ENCODE measurements at regions not wholly inside any gene's neighbourhood (a gene's known extent, or its start where the extent isn't known, plus 50 kb on each side); places are given as distances from the start of the nearest gene placed in this dataset.

- H3K27me3 Mint-ChIP-seq (ENCODE audit: unreplicated experiment), result no peaks in the 10 kb centered on the region
- TF ChIP-seq, protein P1, sequence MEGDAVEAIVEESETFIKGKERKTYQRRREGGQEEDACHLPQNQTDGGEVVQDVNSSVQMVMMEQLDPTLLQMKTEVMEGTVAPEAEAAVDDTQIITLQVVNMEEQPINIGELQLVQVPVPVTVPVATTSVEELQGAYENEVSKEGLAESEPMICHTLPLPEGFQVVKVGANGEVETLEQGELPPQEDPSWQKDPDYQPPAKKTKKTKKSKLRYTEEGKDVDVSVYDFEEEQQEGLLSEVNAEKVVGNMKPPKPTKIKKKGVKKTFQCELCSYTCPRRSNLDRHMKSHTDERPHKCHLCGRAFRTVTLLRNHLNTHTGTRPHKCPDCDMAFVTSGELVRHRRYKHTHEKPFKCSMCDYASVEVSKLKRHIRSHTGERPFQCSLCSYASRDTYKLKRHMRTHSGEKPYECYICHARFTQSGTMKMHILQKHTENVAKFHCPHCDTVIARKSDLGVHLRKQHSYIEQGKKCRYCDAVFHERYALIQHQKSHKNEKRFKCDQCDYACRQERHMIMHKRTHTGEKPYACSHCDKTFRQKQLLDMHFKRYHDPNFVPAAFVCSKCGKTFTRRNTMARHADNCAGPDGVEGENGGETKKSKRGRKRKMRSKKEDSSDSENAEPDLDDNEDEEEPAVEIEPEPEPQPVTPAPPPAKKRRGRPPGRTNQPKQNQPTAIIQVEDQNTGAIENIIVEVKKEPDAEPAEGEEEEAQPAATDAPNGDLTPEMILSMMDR (IDR thresholded peaks at IDR 0.05; ENCODE audit: unreplicated experiment), result no peak
- no peaks in the 10 kb centered on the region for H3K9me3 Mint-ChIP-seq (ENCODE audit: unreplicated experiment)
- no peak for DNase-seq (ENCODE audit: low spot score)
- H3K27ac Mint-ChIP-seq (ENCODE audit: unreplicated experiment), result no peak overlapping the region
- H3K36me3 Mint-ChIP-seq (ENCODE audit: low read depth, unreplicated experiment), result no peaks in the 10 kb centered on the region
- peaks cover 5% of the 10 kb centered on the region for H3K4me1 Mint-ChIP-seq (ENCODE audit: unreplicated experiment)
- H3K4me3 Mint-ChIP-seq (ENCODE audit: unreplicated experiment), result no peak overlapping the region
Observed at GRCh38 chr17:53979991-53980390, 157.3 kb downstream of the KIF2B start.

- no peaks in the 10 kb centered on the region for H3K4me1 Mint-ChIP-seq (ENCODE audit: unreplicated experiment)
- H3K9me3 Mint-ChIP-seq (ENCODE audit: unreplicated experiment), result no peaks in the 10 kb centered on the region
- DNase-seq (ENCODE audit: low spot score), result no peak
- TF ChIP-seq, protein P1 (IDR thresholded peaks at IDR 0.05; ENCODE audit: unreplicated experiment), result no peak
- no peak overlapping the region for H3K27ac Mint-ChIP-seq (ENCODE audit: unreplicated experiment)
- H3K27me3 Mint-ChIP-seq (ENCODE audit: unreplicated experiment), result peaks cover under 1% of the 10 kb centered on the region
- no peaks in the 10 kb centered on the region for H3K36me3 Mint-ChIP-seq (ENCODE audit: low read depth, unreplicated experiment)
- H3K4me3 Mint-ChIP-seq (ENCODE audit: unreplicated experiment), result no peak overlapping the region
Observed at GRCh38 chr17:53996131-53996530, 173.4 kb downstream of the KIF2B start.

DNA sequence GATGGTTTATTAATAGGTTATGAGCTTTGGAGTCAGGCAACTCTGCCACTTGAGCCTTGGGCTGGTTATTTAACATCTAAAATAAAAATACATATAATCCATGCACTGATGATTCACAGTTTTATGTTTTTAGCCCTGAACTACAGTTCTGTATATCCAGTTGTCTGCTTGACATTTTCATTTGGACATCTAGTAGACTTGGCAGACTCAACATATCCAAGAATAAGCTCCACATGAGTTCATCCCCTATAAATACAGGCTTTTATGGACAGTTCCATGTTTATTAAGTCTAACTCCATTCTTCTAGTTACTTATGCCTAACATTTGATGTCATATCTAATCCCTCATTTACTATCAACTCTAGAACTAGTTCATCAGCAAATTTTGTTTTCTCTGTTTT, 174.2 kb downstream of the KIF2B start:
- Mint-ChIP-seq H3K4me3 (ENCODE audit: unreplicated experiment) (no peak overlapping the region), H3K27me3 (ENCODE audit: unreplicated experiment) (no peaks in the 10 kb centered on the region), H3K27ac (ENCODE audit: unreplicated experiment) (no peak overlapping the region), H3K9me3 (ENCODE audit: unreplicated experiment) (no peaks in the 10 kb centered on the region), H3K36me3 (ENCODE audit: low read depth, unreplicated experiment) (no peaks in the 10 kb centered on the region), H3K4me1 (ENCODE audit: unreplicated experiment) (no peaks in the 10 kb centered on the region)
- TF ChIP-seq, protein P1 (IDR thresholded peaks at IDR 0.05; ENCODE audit: unreplicated experiment), result no peak
- no peak for DNase-seq (ENCODE audit: low spot score)

- Mint-ChIP-seq H3K4me3 (ENCODE audit: unreplicated experiment) (no peak overlapping the region), H3K9me3 (ENCODE audit: unreplicated experiment) (no peaks in the 10 kb centered on the region), H3K27me3 (ENCODE audit: unreplicated experiment) (no peaks in the 10 kb centered on the region), H3K27ac (ENCODE audit: unreplicated experiment) (no peak overlapping the region), H3K4me1 (ENCODE audit: unreplicated experiment) (no peaks in the 10 kb centered on the region), H3K36me3 (ENCODE audit: low read depth, unreplicated experiment) (no peaks in the 10 kb centered on the region)
- TF ChIP-seq, protein P1 (IDR thresholded peaks at IDR 0.05; ENCODE audit: unreplicated experiment), result no peak
- DNase-seq (ENCODE audit: low spot score), result no peak
Observed at GRCh38 chr17:54007855-54008254, 185.1 kb downstream of the KIF2B start.

GRCh38 chr17:54009502-54009901, 186.8 kb downstream of the KIF2B start:
- Mint-ChIP-seq H3K27ac (ENCODE audit: unreplicated experiment) (no peak overlapping the region), H3K9me3 (ENCODE audit: unreplicated experiment) (no peaks in the 10 kb centered on the region), H3K36me3 (ENCODE audit: low read depth, unreplicated experiment) (no peaks in the 10 kb centered on the region), H3K4me1 (ENCODE audit: unreplicated experiment) (no peaks in the 10 kb centered on the region), H3K4me3 (ENCODE audit: unreplicated experiment) (no peak overlapping the region), H3K27me3 (ENCODE audit: unreplicated experiment) (no peaks in the 10 kb centered on the region)
- TF ChIP-seq, protein P1 (IDR thresholded peaks at IDR 0.05; ENCODE audit: unreplicated experiment), result no peak
- no peak for DNase-seq (ENCODE audit: low spot score)

All from endothelial cell (in vitro differentiated cells).